CD14-positive monocyte (primary cell): ENCODE measurements at regions not wholly inside any gene's neighbourhood (a gene's known extent, or its start where the extent isn't known, plus 50 kb on each side); places are given as distances from the start of the nearest gene placed in this dataset.
A peak's percentile ranks its signal among the peaks of the same experiment; 100 is the strongest.

Experiments used
- DNase-seq, 3 donors: peaks; one replicate each; pipeline ENCODE4 v3.0.0-alpha.2; 2011 to 2022
- H2AFZ ChIP-seq: 2 replicates; pipeline ENCODE4 v1.6.0; 2012; ENCODE audit warnings: mild to moderate bottlenecking, low read depth, low read length, inconsistent platforms; ENCODE audit not compliant: insufficient read depth, poor library complexity, severe bottlenecking
- H3K27ac ChIP-seq, 2 donors: 1 replicate in 1 of 2; 2 replicates in 1 of 2; pipeline ENCODE4 v1.5.1; 2012 to 2013; ENCODE audit warnings: low read length in 2 of 2, control low read depth in 1 of 2, inconsistent platforms in 1 of 2, low read depth in 1 of 2, mild to moderate bottlenecking in 1 of 2
- H3K27me3 ChIP-seq, 2 donors: one replicate each; pipeline versions ENCODE4 v1.6.0 to v1.6.1; 2011 to 2013; ENCODE audit warnings: low read length in 2 of 2; ENCODE audit not compliant: control insufficient read depth in 2 of 2, insufficient read depth in 2 of 2
- H3K36me3 ChIP-seq, 2 donors: replicated peaks in 1 of 2; 1 replicate in 1 of 2; 2 replicates in 1 of 2; pipeline versions ENCODE4 v1.5.1 to v1.6.1; 2012 to 2013; ENCODE audit warnings: low read length in 2 of 2, control low read depth in 1 of 2, inconsistent platforms in 1 of 2, mild to moderate bottlenecking in 1 of 2; ENCODE audit not compliant: insufficient read depth in 2 of 2, control insufficient read depth in 1 of 2
- H3K4me1 ChIP-seq, 2 donors: 1 replicate in 1 of 2; 2 replicates in 1 of 2; pipeline versions ENCODE4 v1.5.1 to v1.6.1; 2012 to 2013; ENCODE audit warnings: low read length in 2 of 2, control low read depth in 1 of 2, inconsistent platforms in 1 of 2, mild to moderate bottlenecking in 1 of 2, moderate library complexity in 1 of 2; ENCODE audit not compliant: insufficient read depth in 2 of 2, control insufficient read depth in 1 of 2
- H3K4me2 ChIP-seq: replicated peaks from 2 replicates; pipeline ENCODE3; 2012; ENCODE audit warnings: low read length, moderate library complexity, mild to moderate bottlenecking; ENCODE audit not compliant: poor library complexity, severe bottlenecking; ENCODE audit errors: extremely low read depth
- H3K4me3 ChIP-seq, 3 experiments: fragments of 200-600 bp in 1 of 3; sonication (generic) in 1 of 3; replicated peaks in 1 of 3; 1 replicate in 2 of 3; 2 replicates in 1 of 3; pipeline ENCODE4 v1.5.1; 2011 to 2013; ENCODE audit warnings: low read length in 3 of 3, mild to moderate bottlenecking in 3 of 3, control low read depth in 2 of 3, low read depth in 2 of 3, inconsistent platforms in 1 of 3, moderate library complexity in 1 of 3
- H3K79me2 ChIP-seq: 2 replicates; pipeline ENCODE4 v1.6.0; 2012; ENCODE audit warnings: mild to moderate bottlenecking, control low read depth, inconsistent platforms, low read length, moderate library complexity; ENCODE audit not compliant: insufficient read depth
- H3K9ac ChIP-seq: 2 replicates; pipeline ENCODE4 v1.6.0; 2017; ENCODE audit warnings: low read length, mild to moderate bottlenecking; ENCODE audit not compliant: insufficient read depth, poor library complexity, severe bottlenecking
- H3K9me3 ChIP-seq, 2 donors: replicated peaks in 1 of 2; 1 replicate in 1 of 2; 2 replicates in 1 of 2; pipeline versions ENCODE4 v1.5.1 to v1.6.1; 2012 to 2013; ENCODE audit warnings: low read length in 2 of 2, control low read depth in 1 of 2; ENCODE audit not compliant: control insufficient read depth in 1 of 2, insufficient read depth in 1 of 2
- H4K20me1 ChIP-seq: 2 replicates; pipeline ENCODE4 v1.6.0; 2012; ENCODE audit warnings: mild to moderate bottlenecking, low read length, control low read depth, moderate library complexity; ENCODE audit not compliant: insufficient read depth
- H3K27ac Mint-ChIP-seq, 7 donors: one replicate each; pipeline ENCODE4 v1.8.0; 2020; ENCODE audit warnings: mild to moderate bottlenecking in 7 of 7, mixed read lengths in 7 of 7, moderate library complexity in 6 of 7, inconsistent platforms in 2 of 7
- H3K27me3 Mint-ChIP-seq, 3 donors: one replicate each; pipeline ENCODE4 v1.8.0; 2021 to 2022; ENCODE audit warnings: low read depth in 3 of 3, mild to moderate bottlenecking in 3 of 3, mixed read lengths in 3 of 3, moderate library complexity in 3 of 3, inconsistent platforms in 1 of 3
- H3K36me3 Mint-ChIP-seq, 2 donors: one replicate each; pipeline ENCODE4 v1.8.0; 2020; ENCODE audit warnings: mixed read lengths in 2 of 2, inconsistent platforms in 1 of 2, mild to moderate bottlenecking in 1 of 2
- H3K4me1 Mint-ChIP-seq: one replicate; pipeline ENCODE4 v1.8.0; 2020; ENCODE audit warnings: mild to moderate bottlenecking, mixed read lengths
- H3K4me3 Mint-ChIP-seq, 2 donors: one replicate each; pipeline ENCODE4 v1.8.0; 2020; ENCODE audit warnings: mild to moderate bottlenecking in 2 of 2, mixed read lengths in 2 of 2, moderate library complexity in 1 of 2
- H3K9me3 Mint-ChIP-seq, 7 donors: one replicate each; pipeline ENCODE4 v1.8.0; 2020 to 2022; ENCODE audit warnings: mixed read lengths in 7 of 7, mild to moderate bottlenecking in 6 of 7, moderate library complexity in 6 of 7, inconsistent platforms in 2 of 7
- CTCF ChIP-seq: fragments of 200-600 bp; IDR thresholded peaks from one replicate; pipeline ENCODE4 v1.8.0; 2022; ENCODE audit warnings: antibody characterized with exemption, mild to moderate bottlenecking
- whole genome bisulfite sequencing: methylation state at CpG from one replicate; pipeline ENCODE4 v1.1.5; 2013; ENCODE audit warnings: missing lambda C conversion rate; ENCODE audit not compliant: insufficient coverage; 5-methylcytosine and 5-hydroxymethylcytosine counted together
- intact Hi-C, 2 donors: fragments of 100-400 bp; cut with micrococcal nuclease; formaldehyde crosslinking; loops; one replicate each; pipeline versions ENCODE4 v1.15.0 to v1.15.1; 2023

DNA sequence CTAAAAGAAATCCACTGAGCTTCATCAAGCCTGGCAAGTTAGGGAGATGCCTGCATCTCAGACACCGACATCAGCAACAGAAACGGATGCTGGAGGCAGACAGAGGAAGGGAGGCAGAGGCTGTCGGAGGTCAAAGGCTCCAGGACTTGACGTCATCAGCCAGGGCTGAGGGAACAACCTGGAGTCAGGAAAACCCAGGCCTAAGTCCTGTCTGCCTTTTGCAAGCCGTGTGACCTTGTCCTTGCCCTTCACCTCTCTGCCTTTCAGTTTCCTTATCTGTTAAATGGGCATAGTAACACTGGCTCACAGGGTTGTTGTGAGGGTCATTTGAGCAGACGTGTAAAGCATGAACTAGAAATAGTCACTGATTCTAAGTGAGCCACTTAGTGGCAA lies 194.2 kb downstream of the BCL11B start:
- 91% methylated on average over 4 of the region's 6 CpGs for WGBS
- Histone ChIP-seq H3K36me3 (no peaks in the 10 kb centered on the region), H3K27me3 (no peaks in the 10 kb centered on the region), H3K79me2 (peaks cover 18% of the 10 kb centered on the region), H3K4me2 (no peak overlapping the region), H3K9me3 (peaks cover 9 to 33% of the 10 kb centered on the region in 2 donors), H3K27ac (no peak overlapping the region), H4K20me1 (no peaks in the 10 kb centered on the region), H3K9ac (no peak overlapping the region), H2AFZ (no peak overlapping the region), H3K4me1 (peaks cover 47 to 51% of the 10 kb centered on the region in 2 donors), H3K4me3 (no peak overlapping the region)
- no peak overlapping the region for H3K27ac Mint-ChIP-seq
- H3K4me3 Mint-ChIP-seq, result no peak overlapping the region
- H3K36me3 Mint-ChIP-seq, result peaks cover 4 to 8% of the 10 kb centered on the region in 2 donors
- no peak for DNase-seq
- H3K27me3 Mint-ChIP-seq, result peaks cover 0 to 8% (median 2%) of the 10 kb centered on the region in 3 donors
- H3K4me1 Mint-ChIP-seq, result peaks cover 50% of the 10 kb centered on the region
- intact Hi-C loops, result loop anchor here in 1 of 2 donors (5.0 kb wide), 1 partner anchor 41 kb away; no protein-coding TSS in a partner anchor
- H3K9me3 Mint-ChIP-seq, result peaks cover 10 to 42% (median 25%) of the 10 kb centered on the region in 7 donors
- no peak for TF ChIP-seq CTCF

- TF ChIP-seq CTCF, result no peak
- H3K9ac ChIP-seq, result no peak overlapping the region
- Mint-ChIP-seq H3K36me3 (peaks cover 0 to 3% of the 10 kb centered on the region in 2 donors), H3K9me3 (peaks cover 15 to 37% (median 23%) of the 10 kb centered on the region in 7 donors), H3K4me1 (peaks cover 44% of the 10 kb centered on the region), H3K4me3 (no peak overlapping the region), H3K27ac (peak overlapping the region in 2 of 7 donors; percentile 19 to 74), H3K27me3 (peaks cover 0 to 8% (median 2%) of the 10 kb centered on the region in 3 donors)
- intact Hi-C loops, result loop anchor here in 1 of 2 donors (5.0 kb wide), 1 partner anchor 41 kb away; no protein-coding TSS in a partner anchor
- DNase-seq, result no peak
- no peaks in the 10 kb centered on the region for H3K36me3 ChIP-seq
- no peak overlapping the region for H2AFZ ChIP-seq
- H3K27ac ChIP-seq, result no peak overlapping the region
- H3K4me1 ChIP-seq, result peaks cover 42 to 45% of the 10 kb centered on the region in 2 donors
- H3K27me3 ChIP-seq, result no peaks in the 10 kb centered on the region
- H3K4me2 ChIP-seq, result no peak overlapping the region
- no peak overlapping the region for H3K4me3 ChIP-seq
- peaks cover 9 to 29% of the 10 kb centered on the region in 2 donors for H3K9me3 ChIP-seq
- 89% methylated on average over 7 of the region's 7 CpGs for whole genome bisulfite sequencing
- H3K79me2 ChIP-seq, result peaks cover 12% of the 10 kb centered on the region
- H4K20me1 ChIP-seq, result no peaks in the 10 kb centered on the region
Measured at GRCh38 chr14:99078426-99078825, 193.6 kb downstream of the BCL11B start.
